GM13976 (cell line): ENCODE measurements at regions not wholly inside any gene's neighbourhood (a gene's known extent, or its start where the extent isn't known, plus 50 kb on each side); places are given as distances from the start of the nearest gene placed in this dataset.

Source experiments
- DNase-seq: peaks from one replicate; pipeline ENCODE4 v3.0.0; 2012; ENCODE audit warnings: low spot score
- in situ Hi-C: fragments of 300-500 bp; cut with MboI; formaldehyde crosslinking; loops from one replicate; pipeline ENCODE4 v1.12.0; 2022; ENCODE audit warnings: low sequenced_read_pairs, mixed read lengths, inconsistent platforms; ENCODE audit not compliant: unreplicated experiment
- TF ChIP-seq, protein P1 (sequence below): IDR thresholded peaks from 2 replicates; pipeline ENCODE4 v1.5.1; 2012; ENCODE audit warnings: borderline replicate concordance, mild to moderate bottlenecking; ENCODE audit not compliant: insufficient read depth; ENCODE audit errors: extremely low read depth, missing control alignments, control extremely low read depth

GRCh38 chr4:147057611-147058190 lies 112.0 kb upstream of the TTC29 start:
- TF ChIP-seq, protein P1, sequence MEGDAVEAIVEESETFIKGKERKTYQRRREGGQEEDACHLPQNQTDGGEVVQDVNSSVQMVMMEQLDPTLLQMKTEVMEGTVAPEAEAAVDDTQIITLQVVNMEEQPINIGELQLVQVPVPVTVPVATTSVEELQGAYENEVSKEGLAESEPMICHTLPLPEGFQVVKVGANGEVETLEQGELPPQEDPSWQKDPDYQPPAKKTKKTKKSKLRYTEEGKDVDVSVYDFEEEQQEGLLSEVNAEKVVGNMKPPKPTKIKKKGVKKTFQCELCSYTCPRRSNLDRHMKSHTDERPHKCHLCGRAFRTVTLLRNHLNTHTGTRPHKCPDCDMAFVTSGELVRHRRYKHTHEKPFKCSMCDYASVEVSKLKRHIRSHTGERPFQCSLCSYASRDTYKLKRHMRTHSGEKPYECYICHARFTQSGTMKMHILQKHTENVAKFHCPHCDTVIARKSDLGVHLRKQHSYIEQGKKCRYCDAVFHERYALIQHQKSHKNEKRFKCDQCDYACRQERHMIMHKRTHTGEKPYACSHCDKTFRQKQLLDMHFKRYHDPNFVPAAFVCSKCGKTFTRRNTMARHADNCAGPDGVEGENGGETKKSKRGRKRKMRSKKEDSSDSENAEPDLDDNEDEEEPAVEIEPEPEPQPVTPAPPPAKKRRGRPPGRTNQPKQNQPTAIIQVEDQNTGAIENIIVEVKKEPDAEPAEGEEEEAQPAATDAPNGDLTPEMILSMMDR = no peak
- no peak for DNase-seq
- in situ Hi-C loops = no loop called here

DNA sequence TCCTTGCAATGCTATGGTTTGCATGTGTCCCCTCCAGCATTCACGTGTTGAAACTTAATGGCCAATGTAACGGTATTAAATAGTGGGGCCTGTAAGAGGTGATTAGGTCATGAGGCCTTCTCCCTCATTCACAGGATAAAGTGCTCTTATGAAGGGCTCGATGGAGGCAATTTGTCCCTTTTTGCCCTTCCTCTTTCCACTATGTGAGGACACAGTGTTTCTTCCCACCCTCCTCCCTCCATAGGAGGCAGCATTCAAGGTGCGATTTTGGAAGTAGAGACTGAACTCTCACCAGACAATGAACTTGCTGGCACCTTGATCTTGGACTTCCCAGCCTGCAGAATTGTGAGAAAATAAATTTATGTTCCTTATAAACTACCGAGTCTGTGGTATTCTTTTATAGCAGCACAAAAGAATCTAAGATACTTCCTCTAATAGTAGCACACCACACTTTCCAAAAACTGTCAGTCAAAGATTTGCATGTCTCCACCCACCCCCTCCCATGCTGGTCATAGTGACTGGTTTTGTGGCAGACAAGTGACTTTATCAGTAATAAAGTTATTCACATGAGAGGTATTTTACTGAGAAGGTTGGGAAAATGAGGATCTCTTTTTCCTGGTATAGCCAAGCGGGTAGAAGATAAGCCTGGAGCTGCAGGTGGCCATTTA lies 113.5 kb upstream of the TTC29 start:
- in situ Hi-C loops = no loop called here
- DNase-seq = no peak
- TF ChIP-seq, protein P1 = no peak

DNA sequence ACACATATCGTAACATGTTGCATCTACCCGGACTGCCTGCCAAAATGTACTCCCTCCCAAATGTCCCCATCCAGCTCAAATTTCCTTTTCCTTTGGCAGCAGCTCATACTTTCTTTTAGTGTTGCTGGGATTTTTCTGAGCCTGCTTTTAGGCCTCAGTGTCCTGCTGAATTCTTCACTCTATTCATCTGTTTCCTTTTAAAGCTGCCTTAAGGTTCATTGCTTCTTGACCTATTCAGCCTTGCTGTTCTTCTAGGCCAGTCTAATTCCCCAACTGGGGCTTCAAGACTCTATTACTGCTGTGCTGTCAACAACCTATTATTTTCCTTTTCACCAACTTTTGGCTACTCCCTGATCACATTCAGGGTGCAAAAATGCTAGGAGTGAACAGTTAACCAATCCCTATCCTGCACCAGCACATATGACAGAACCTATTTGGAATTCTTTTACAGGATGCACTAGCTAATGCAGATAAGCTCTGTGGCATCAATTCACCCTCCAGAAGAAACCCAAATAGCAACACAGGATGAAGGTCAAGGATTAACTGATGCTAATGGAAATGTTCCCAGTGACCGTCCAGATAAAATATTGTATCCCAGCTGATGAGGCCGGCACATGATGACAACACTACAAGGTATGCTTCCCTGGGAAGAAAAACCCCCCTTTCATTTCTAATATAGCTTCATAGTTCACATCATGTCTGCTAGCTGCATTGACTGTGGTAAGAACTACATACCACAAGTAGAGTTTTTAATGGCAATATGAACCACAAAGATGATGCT lies 114.7 kb upstream of the TTC29 start:
- in situ Hi-C loops = no loop called here
- TF ChIP-seq, protein P1 = no peak
- DNase-seq = no peak

DNA sequence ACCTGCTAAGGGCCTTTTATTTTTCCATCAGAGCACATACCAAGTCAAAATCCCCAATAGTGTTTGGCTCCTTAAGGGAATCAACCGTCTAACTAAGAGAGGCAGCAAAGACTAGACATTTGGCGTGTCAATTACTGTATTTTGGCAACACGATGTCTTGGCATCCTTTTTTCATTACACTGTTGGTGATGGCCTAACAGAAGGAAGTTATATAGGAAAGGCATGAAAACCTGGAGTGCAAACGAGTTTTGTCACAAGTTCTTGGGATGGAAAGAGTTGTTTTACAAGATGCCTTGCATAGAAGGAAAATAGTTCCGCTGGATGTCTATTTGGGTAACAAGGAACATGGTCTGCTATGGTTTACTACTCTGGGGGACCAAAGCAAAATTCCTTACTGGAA lies 119.2 kb upstream of the TTC29 start:
- DNase-seq = no peak
- TF ChIP-seq, protein P1 = no peak
- in situ Hi-C loops = no loop called here

- TF ChIP-seq, protein P1 = no peak
- in situ Hi-C loops = no loop called here
- DNase-seq = no peak
Measured at GRCh38 chr4:147068564-147068963, 122.9 kb upstream of the TTC29 start.

DNA sequence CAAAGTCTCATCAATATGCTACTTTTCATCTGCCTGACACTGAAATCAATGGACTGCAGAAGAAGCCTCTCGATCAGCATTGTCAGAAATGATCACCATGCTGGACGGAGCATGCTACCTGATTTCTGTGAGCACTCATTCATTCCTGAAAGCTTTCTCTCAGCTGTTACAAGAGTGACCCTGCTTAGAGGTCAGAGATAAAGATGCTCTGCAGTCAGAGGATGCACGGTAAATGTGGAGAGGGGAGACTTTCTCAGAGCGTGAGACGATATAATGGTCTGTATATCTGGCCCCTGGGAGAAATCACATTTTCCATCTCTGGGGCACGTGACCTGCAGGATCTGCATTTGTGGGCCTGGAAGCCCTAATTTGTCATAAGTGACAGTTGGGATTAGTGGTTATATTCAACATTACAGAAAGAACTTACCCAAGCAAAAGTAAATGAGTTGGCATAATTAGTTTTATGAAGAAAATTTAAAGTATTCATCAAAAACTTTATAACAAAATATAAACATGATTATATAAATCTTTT lies 125.6 kb upstream of the TTC29 start:
- in situ Hi-C loops = no loop called here
- TF ChIP-seq, protein P1 = no peak
- no peak for DNase-seq
